HepG2 (cell line): ENCODE measurements at regions not wholly inside any gene's neighbourhood (a gene's known extent, or its start where the extent isn't known, plus 50 kb on each side); places are given as distances from the start of the nearest gene placed in this dataset.

Experiments used
- CREB3 ChIP-seq: sonication (generic); formaldehyde crosslinking; IDR thresholded peaks from 2 replicates; pipeline ENCODE4 v1.5.0; 2020; ENCODE audit warnings: missing genetic modification reagents
- DPF2 ChIP-seq: sonication (generic); formaldehyde crosslinking; IDR thresholded peaks from 2 replicates; pipeline ENCODE4 v1.4.0; 2020; ENCODE audit warnings: mild to moderate bottlenecking, low read depth, missing genetic modification reagents, borderline replicate concordance
- GRHL1 ChIP-seq: sonication (generic); formaldehyde crosslinking; conservative IDR thresholded peaks from 2 replicates; pipeline ENCODE4 v1.8.0; 2022; ENCODE audit warnings: missing genetic modification reagents
- HIC2 ChIP-seq: sonication (generic); formaldehyde crosslinking; IDR thresholded peaks from 2 replicates; pipeline ENCODE4 v1.9.0; 2022; ENCODE audit warnings: low read depth, missing genetic modification reagents
- ISX ChIP-seq: sonication (generic); formaldehyde crosslinking; conservative IDR thresholded peaks from 2 replicates; pipeline ENCODE4 v1.5.0; 2020; ENCODE audit warnings: missing genetic modification reagents
- KLF9 ChIP-seq: IDR thresholded peaks from 2 replicates; pipeline ENCODE4 v1.6.1; 2016; ENCODE audit warnings: low read depth
- NBN ChIP-seq: fragments of 450-650 bp; conservative IDR thresholded peaks from 2 replicates; pipeline ENCODE4 v1.6.1; 2017
- RAD21 ChIP-seq: fragments of 450-650 bp; formaldehyde crosslinking; IDR thresholded peaks from 2 replicates; pipeline ENCODE4 v1.5.0; 2020; ENCODE audit warnings: mild to moderate bottlenecking
- TFAP4 ChIP-seq: sonication (generic); IDR thresholded peaks from 2 replicates; pipeline ENCODE4 v1.6.1; 2016; ENCODE audit warnings: low read depth, borderline replicate concordance
- ZBTB3 ChIP-seq: sonication (generic); formaldehyde crosslinking; IDR thresholded peaks from 2 replicates; pipeline ENCODE4 v1.4.0; 2020; ENCODE audit warnings: low read depth, mild to moderate bottlenecking, moderate library complexity, missing genetic modification reagents, borderline replicate concordance
- ZHX2 ChIP-seq, 2 experiments: sonication (generic) in 1 of 2; formaldehyde crosslinking in 1 of 2; IDR thresholded peaks; 2 replicates each; pipeline versions ENCODE4 v1.6.1 to v1.9.0; 2014 to 2022; ENCODE audit warnings: antibody characterized with exemption in 1 of 2, borderline replicate concordance in 1 of 2, inconsistent platforms in 1 of 2, low read depth in 1 of 2, missing genetic modification reagents in 1 of 2
- ZNF17 ChIP-seq: sonication (generic); formaldehyde crosslinking; IDR thresholded peaks from 2 replicates; pipeline ENCODE4 v1.5.0; 2020; ENCODE audit warnings: mild to moderate bottlenecking, missing genetic modification reagents
- ZNF432 ChIP-seq: sonication (generic); formaldehyde crosslinking; IDR thresholded peaks from 2 replicates; pipeline ENCODE4 v1.5.0; 2020; ENCODE audit warnings: missing genetic modification reagents, mild to moderate bottlenecking, borderline replicate concordance
- ZNF564 ChIP-seq: sonication (generic); formaldehyde crosslinking; IDR thresholded peaks from 2 replicates; pipeline ENCODE4 v1.8.1; 2023; ENCODE audit warnings: mild to moderate bottlenecking, missing genetic modification reagents
- ZNF570 ChIP-seq: sonication (generic); formaldehyde crosslinking; IDR thresholded peaks from 2 replicates; pipeline ENCODE4 v1.4.0; 2020; ENCODE audit warnings: mild to moderate bottlenecking, missing genetic modification reagents, borderline replicate concordance
- ZNF766 ChIP-seq: sonication (generic); formaldehyde crosslinking; IDR thresholded peaks from 2 replicates; pipeline ENCODE4 v1.5.0; 2020; ENCODE audit warnings: missing genetic modification reagents, borderline replicate concordance
- ZNF816 ChIP-seq: sonication (generic); formaldehyde crosslinking; IDR thresholded peaks from 2 replicates; pipeline ENCODE4 v1.8.0; 2022; ENCODE audit warnings: missing genetic modification reagents, mild to moderate bottlenecking, borderline replicate concordance

GRCh38 chr10:112898540-112899390 is 51.3 kb upstream of the TCF7L2 start (continued):
- TF ChIP-seq GRHL1 = no peak
- no peak for TF ChIP-seq ZHX2 (IDR thresholded peaks at IDR 0.05; ENCODE audit: low read depth)
- TF ChIP-seq ZHX2 (CRISPR knock-in tag; IDR thresholded peaks at IDR 0.05; ENCODE audit: borderline replicate concordance) = no peak
- TF ChIP-seq CREB3 (CRISPR knock-in tag) = no peak
- TF ChIP-seq TFAP4 = peak; percentile 35; the same call in 1 of the 2 replicates
- TF ChIP-seq DPF2 (CRISPR knock-in tag) = peak; percentile 55; the same call in 1 of the 2 replicates
- no peak for TF ChIP-seq HIC2 (CRISPR knock-in tag)
- TF ChIP-seq NBN = no peak
- TF ChIP-seq ZNF564 (CRISPR knock-in tag) = peak; percentile 43; the same call in 1 of the 2 replicates
- no peak for TF ChIP-seq ZNF17
- peak; percentile 30; the same call in 1 of the 2 replicates for TF ChIP-seq RAD21 (CRISPR knock-in tag)
- 0 out of 2 replicates have a peak, but pooled peaks have one; percentile 70 for TF ChIP-seq ZNF816
- no peak for TF ChIP-seq ZNF432 (CRISPR knock-in tag)
- TF ChIP-seq ZBTB3 = no peak
- no peak for TF ChIP-seq ZNF570 (CRISPR knock-in tag)
- TF ChIP-seq ISX (CRISPR knock-in tag) = no peak
- TF ChIP-seq ZNF766 = no peak
- TF ChIP-seq KLF9 = no peak
